Mesendoderm (in vitro differentiated cells): ENCODE measurements at regions not wholly inside any gene's neighbourhood (a gene's known extent, or its start where the extent isn't known, plus 50 kb on each side); places are given as distances from the start of the nearest gene placed in this dataset.
A peak's percentile ranks its signal among the peaks of the same experiment; 100 is the strongest.

Experiments used
- DNase-seq: peaks from one replicate; pipeline ENCODE4 v3.0.0; 2013
- H2AK5ac ChIP-seq: 2 replicates; pipeline ENCODE4 v1.6.1; 2013; ENCODE audit warnings: low read length, inconsistent platforms
- H2BK120ac ChIP-seq: 2 replicates; pipeline ENCODE4 v1.6.1; 2013; ENCODE audit warnings: low read depth, mild to moderate bottlenecking, low read length, moderate library complexity, mixed read lengths
- H2BK15ac ChIP-seq: replicated peaks from 2 replicates; pipeline ENCODE4 v1.6.1; 2013; ENCODE audit warnings: low read depth, mild to moderate bottlenecking, moderate library complexity
- H2BK5ac ChIP-seq: 2 replicates; pipeline ENCODE4 v1.6.1; 2013; ENCODE audit warnings: low read length, inconsistent platforms
- H3K18ac ChIP-seq: 2 replicates; pipeline ENCODE4 v1.6.1; 2013; ENCODE audit warnings: mild to moderate bottlenecking, low read length, mixed read lengths
- H3K23ac ChIP-seq: one replicate; pipeline ENCODE4 v1.6.1; 2013; ENCODE audit warnings: low read length
- H3K27ac ChIP-seq: 2 replicates; pipeline ENCODE4 v1.5.1; 2013; ENCODE audit warnings: low read depth, mild to moderate bottlenecking, inconsistent platforms, low read length, moderate library complexity
- H3K27me3 ChIP-seq: 2 replicates; pipeline ENCODE4 v1.6.1; 2013; ENCODE audit warnings: low read length, control low read depth, mild to moderate bottlenecking, inconsistent platforms; ENCODE audit not compliant: insufficient read depth, poor library complexity
- H3K36me3 ChIP-seq: 2 replicates; pipeline ENCODE4 v1.6.1; 2013; ENCODE audit warnings: low read length, inconsistent platforms; ENCODE audit not compliant: control insufficient read depth, insufficient read depth
- H3K4ac ChIP-seq: one replicate; pipeline ENCODE4 v1.6.1; 2013; ENCODE audit warnings: low read depth, mild to moderate bottlenecking, low read length, moderate library complexity
- H3K4me1 ChIP-seq: 2 replicates; pipeline ENCODE4 v1.6.1; 2013; ENCODE audit warnings: low read depth, low read length, inconsistent platforms; ENCODE audit not compliant: control insufficient read depth
- H3K4me2 ChIP-seq: 2 replicates; pipeline ENCODE4 v1.6.1; 2013; ENCODE audit warnings: low read length
- H3K4me3 ChIP-seq: 2 replicates; pipeline ENCODE4 v1.5.1; 2013; ENCODE audit warnings: mild to moderate bottlenecking, low read length
- H3K56ac ChIP-seq: one replicate; pipeline ENCODE4 v1.6.1; 2013; ENCODE audit warnings: low read length
- H3K79me1 ChIP-seq: 2 replicates; pipeline ENCODE4 v1.6.1; 2013; ENCODE audit warnings: low read length, inconsistent platforms
- H3K79me2 ChIP-seq: 2 replicates; pipeline ENCODE4 v1.6.1; 2013; ENCODE audit warnings: mild to moderate bottlenecking, low read length; ENCODE audit not compliant: control insufficient read depth, insufficient read depth
- H3K9ac ChIP-seq: 2 replicates; pipeline ENCODE4 v1.6.1; 2013; ENCODE audit warnings: low read length, inconsistent platforms
- H4K5ac ChIP-seq: one replicate; pipeline ENCODE4 v1.6.1; 2013; ENCODE audit warnings: low read length
- H4K8ac ChIP-seq: one replicate; pipeline ENCODE4 v1.6.1; 2013; ENCODE audit warnings: low read depth, mild to moderate bottlenecking, control low read depth, low read length, moderate library complexity
- WGBS: extraction: QIAGEN DNeasy Blood & Tissue Kit; methylation state at CpG from one replicate; pipeline ENCODE4 v1.1.7; 2013; ENCODE audit warnings: low lambda C conversion rate, missing lambda C conversion rate; ENCODE audit not compliant: insufficient coverage; ENCODE audit errors: extremely low coverage; 5-methylcytosine and 5-hydroxymethylcytosine counted together

GRCh38 chr19:29364999-29365398 lies 152.0 kb upstream of the UQCRFS1 start:
- H3K27ac ChIP-seq = peak overlapping the region; percentile 82
- H3K56ac ChIP-seq = peak overlapping the region; percentile 40
- no peak overlapping the region for H4K8ac ChIP-seq
- WGBS = 100% methylated on average over 1 of the region's 1 CpG
- H3K79me1 ChIP-seq = no peaks in the 10 kb centered on the region
- no peak overlapping the region for H2AK5ac ChIP-seq
- no peaks in the 10 kb centered on the region for H3K79me2 ChIP-seq
- H3K23ac ChIP-seq = no peak overlapping the region
- no peak overlapping the region for H3K9ac ChIP-seq
- no peak overlapping the region for H3K4ac ChIP-seq
- H4K5ac ChIP-seq = no peak overlapping the region
- no peaks in the 10 kb centered on the region for H3K36me3 ChIP-seq
- H3K18ac ChIP-seq = no peak overlapping the region
- no peak overlapping the region for H2BK15ac ChIP-seq
- no peak overlapping the region for H3K4me3 ChIP-seq
- H3K4me2 ChIP-seq = no peak overlapping the region
- H3K27me3 ChIP-seq = no peaks in the 10 kb centered on the region
- no peak overlapping the region for H2BK120ac ChIP-seq
- no peak for DNase-seq
- H2BK5ac ChIP-seq = no peak overlapping the region
- H3K4me1 ChIP-seq = peaks cover 9% of the 10 kb centered on the region

GRCh38 chr19:29365836-29366417 lies 153.0 kb upstream of the UQCRFS1 start:
- no peak overlapping the region for H3K23ac ChIP-seq
- peak overlapping the region; percentile 77 for H3K4ac ChIP-seq
- no peaks in the 10 kb centered on the region for H3K79me2 ChIP-seq
- H3K4me2 ChIP-seq = no peak overlapping the region
- H3K79me1 ChIP-seq = no peaks in the 10 kb centered on the region
- H2BK15ac ChIP-seq = no peak overlapping the region
- peak overlapping the region; percentile 33 for H3K27ac ChIP-seq
- H2BK5ac ChIP-seq = peak overlapping the region; percentile 13
- no peak overlapping the region for H2AK5ac ChIP-seq
- no peaks in the 10 kb centered on the region for H3K36me3 ChIP-seq
- no peak overlapping the region for H3K9ac ChIP-seq
- no peak overlapping the region for H4K5ac ChIP-seq
- H3K56ac ChIP-seq = peak overlapping the region; percentile 31
- H3K27me3 ChIP-seq = no peaks in the 10 kb centered on the region
- H3K4me1 ChIP-seq = peaks cover 9% of the 10 kb centered on the region
- H2BK120ac ChIP-seq = no peak overlapping the region
- H3K18ac ChIP-seq = no peak overlapping the region
- no peak for DNase-seq
- no peak overlapping the region for H3K4me3 ChIP-seq
- no peak overlapping the region for H4K8ac ChIP-seq

DNA sequence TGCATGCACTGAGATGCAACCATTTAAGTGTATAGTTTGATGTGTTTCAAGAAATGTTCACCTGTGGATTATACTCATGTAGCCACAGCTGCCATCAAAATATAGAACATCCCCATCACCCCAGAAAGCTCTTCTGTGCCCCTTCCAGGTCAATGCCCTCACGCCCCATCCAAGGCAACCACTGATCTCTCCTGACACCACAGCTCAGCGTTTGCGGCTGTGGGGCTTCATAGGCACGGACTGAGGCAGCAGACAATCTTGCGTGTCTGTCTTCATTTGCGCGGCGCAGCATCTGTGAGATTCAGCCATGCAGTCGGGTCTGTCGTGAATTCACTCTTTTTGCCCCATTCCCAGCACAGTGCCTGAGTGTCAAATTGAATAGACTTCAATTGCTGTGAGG lies 153.8 kb upstream of the UQCRFS1 start:
- no peak overlapping the region for H2BK120ac ChIP-seq
- WGBS = no CpG with 5 or more reads among the region's 10 CpGs
- H3K79me1 ChIP-seq = no peaks in the 10 kb centered on the region
- H3K23ac ChIP-seq = no peak overlapping the region
- no peak overlapping the region for H4K5ac ChIP-seq
- H3K36me3 ChIP-seq = no peaks in the 10 kb centered on the region
- H3K9ac ChIP-seq = no peak overlapping the region
- H3K4me2 ChIP-seq = no peak overlapping the region
- H3K4me1 ChIP-seq = peaks cover 9% of the 10 kb centered on the region
- DNase-seq = no peak
- H3K4ac ChIP-seq = no peak overlapping the region
- peak overlapping the region; percentile 56 for H3K56ac ChIP-seq
- H2AK5ac ChIP-seq = no peak overlapping the region
- H3K18ac ChIP-seq = no peak overlapping the region
- H3K4me3 ChIP-seq = no peak overlapping the region
- H4K8ac ChIP-seq = no peak overlapping the region
- no peak overlapping the region for H2BK15ac ChIP-seq
- H2BK5ac ChIP-seq = no peak overlapping the region
- no peak overlapping the region for H3K27ac ChIP-seq
- H3K79me2 ChIP-seq = no peaks in the 10 kb centered on the region
- H3K27me3 ChIP-seq = no peaks in the 10 kb centered on the region

GRCh38 chr19:29367791-29368222 lies 154.9 kb upstream of the UQCRFS1 start:
- no peak for DNase-seq
- Histone ChIP-seq H2AK5ac (no peak overlapping the region), H3K18ac (no peak overlapping the region), H3K23ac (no peak overlapping the region), H2BK120ac (no peak overlapping the region), H3K56ac (peak overlapping the region; percentile 0), H3K27me3 (no peaks in the 10 kb centered on the region), H3K4me1 (peaks cover 9% of the 10 kb centered on the region), H3K4ac (no peak overlapping the region), H4K5ac (no peak overlapping the region), H3K4me3 (no peak overlapping the region), H3K79me2 (no peaks in the 10 kb centered on the region), H2BK15ac (no peak overlapping the region), H3K36me3 (no peaks in the 10 kb centered on the region), H4K8ac (no peak overlapping the region), H2BK5ac (no peak overlapping the region), H3K4me2 (no peak overlapping the region), H3K9ac (no peak overlapping the region), H3K79me1 (no peaks in the 10 kb centered on the region), H3K27ac (no peak overlapping the region)
- WGBS = no CpG with 5 or more reads among the region's 7 CpGs

- H3K4me1 ChIP-seq = peaks cover 6% of the 10 kb centered on the region
- no peak overlapping the region for H3K9ac ChIP-seq
- no peaks in the 10 kb centered on the region for H3K36me3 ChIP-seq
- H2BK5ac ChIP-seq = no peak overlapping the region
- no peak overlapping the region for H4K8ac ChIP-seq
- H3K4me2 ChIP-seq = no peak overlapping the region
- H3K27me3 ChIP-seq = no peaks in the 10 kb centered on the region
- H3K18ac ChIP-seq = no peak overlapping the region
- H3K27ac ChIP-seq = no peak overlapping the region
- no peak overlapping the region for H2BK15ac ChIP-seq
- no CpG with 5 or more reads among the region's 9 CpGs for WGBS
- no peaks in the 10 kb centered on the region for H3K79me1 ChIP-seq
- H3K79me2 ChIP-seq = no peaks in the 10 kb centered on the region
- H3K56ac ChIP-seq = peak overlapping the region; percentile 42
- H2BK120ac ChIP-seq = no peak overlapping the region
- no peak overlapping the region for H3K4ac ChIP-seq
- DNase-seq = no peak
- H4K5ac ChIP-seq = no peak overlapping the region
- no peak overlapping the region for H3K4me3 ChIP-seq
- H3K23ac ChIP-seq = no peak overlapping the region
- H2AK5ac ChIP-seq = no peak overlapping the region
These were observed 155.5 kb upstream of the VSTM2B start for GRCh38 chr19:29370276-29370675.
